ENCODE measurements at regions not wholly inside any gene's neighbourhood (a gene's known extent, or its start where the extent isn't known, plus 50 kb on each side); places are given as distances from the start of the nearest gene placed in this dataset.
"Not testable (repeated sequence)": the region's sequence is repeated elsewhere in the genome, so short reads cannot be mapped to it uniquely, and the experiment has no call there.

DNA sequence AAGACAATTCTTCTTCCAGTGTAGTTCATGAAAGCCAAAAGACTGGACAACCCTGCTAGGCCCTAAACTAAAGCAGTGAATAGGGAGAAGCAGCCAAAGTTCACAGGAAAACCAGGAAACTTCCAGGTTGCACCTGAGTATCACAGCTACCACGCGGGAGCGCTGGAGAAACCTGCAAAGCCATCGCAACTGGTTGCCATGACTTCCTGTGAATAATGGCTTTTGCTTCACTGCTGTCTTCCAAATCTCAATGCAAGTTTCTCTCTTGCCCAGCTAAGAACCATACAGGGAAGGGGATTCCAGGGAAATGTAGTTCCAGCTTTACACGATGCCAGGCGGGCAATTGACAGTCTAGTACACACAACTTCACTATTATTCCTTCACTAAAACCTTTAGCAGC lies 114.1 kb downstream of the GXYLT1 start:
- Histone ChIP-seq H3K27ac (ENCODE audit: low read depth in 2 of 2, low read length in 1 of 2) (no peak overlapping the region), H3K4me1 (ENCODE audit: control insufficient read depth in 2 of 2, insufficient read depth in 2 of 2, low read length in 1 of 2) (no peaks in the 10 kb centered on the region), H3K36me3 (ENCODE audit: control insufficient read depth in 2 of 2, insufficient read depth in 2 of 2, low read length in 1 of 2) (no peaks in the 10 kb centered on the region), H3K4me3 (ENCODE audit: low read depth in 1 of 2, low read length in 2 of 2) (no peak overlapping the region), H3K9me3 (ENCODE audit: control insufficient read depth in 2 of 2, insufficient read depth in 1 of 2, low read depth in 1 of 2, low read length in 1 of 2) (no peaks in the 10 kb centered on the region), H3K27me3 (ENCODE audit: control insufficient read depth in 1 of 2, insufficient read depth in 2 of 2, low read length in 2 of 2) (no peaks in the 10 kb centered on the region)
- WGBS, 2 donors, result 95 to 96% methylated on average over 6 of the region's 6 CpGs

DNA sequence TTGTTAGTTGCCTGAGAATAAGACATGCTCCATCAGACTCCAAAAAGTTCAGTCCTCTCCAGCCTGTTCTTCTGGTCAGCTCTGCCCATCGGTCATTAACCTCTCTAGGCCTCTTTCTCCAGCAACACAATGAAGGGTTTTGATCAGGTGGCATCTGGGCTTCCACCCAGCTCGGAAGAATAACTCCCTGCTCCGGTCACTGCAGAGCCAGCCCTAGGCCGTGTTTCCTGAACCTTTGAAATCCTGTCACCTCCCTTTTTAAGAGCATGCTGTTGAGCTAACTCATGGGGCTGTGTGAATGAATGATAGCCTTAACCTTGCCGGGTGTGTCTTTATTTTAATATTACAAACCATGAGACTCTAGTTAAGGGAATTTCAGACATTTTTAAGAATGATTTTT lies 117.1 kb downstream of the GXYLT1 start:
- H3K4me3 ChIP-seq (ENCODE audit: low read depth in 1 of 2, low read length in 2 of 2), result no peak overlapping the region
- WGBS, 2 donors, result 75 to 80% methylated on average over 5 of the region's 5 CpGs
- no peaks in the 10 kb centered on the region for H3K9me3 ChIP-seq (ENCODE audit: control insufficient read depth in 2 of 2, insufficient read depth in 1 of 2, low read depth in 1 of 2, low read length in 1 of 2)
- H3K27ac ChIP-seq (ENCODE audit: low read depth in 2 of 2, low read length in 1 of 2), result no peak overlapping the region
- no peaks in the 10 kb centered on the region for H3K36me3 ChIP-seq (ENCODE audit: control insufficient read depth in 2 of 2, insufficient read depth in 2 of 2, low read length in 1 of 2)
- no peaks in the 10 kb centered on the region for H3K4me1 ChIP-seq (ENCODE audit: control insufficient read depth in 2 of 2, insufficient read depth in 2 of 2, low read length in 1 of 2)
- no peaks in the 10 kb centered on the region for H3K27me3 ChIP-seq (ENCODE audit: control insufficient read depth in 1 of 2, insufficient read depth in 2 of 2, low read length in 2 of 2)

GRCh38 chr12:42024495-42024830 lies 120.2 kb downstream of the GXYLT1 start:
- H3K27ac ChIP-seq (ENCODE audit: low read depth in 2 of 2, low read length in 1 of 2), result no peak overlapping the region
- no peaks in the 10 kb centered on the region for H3K4me1 ChIP-seq (ENCODE audit: control insufficient read depth in 2 of 2, insufficient read depth in 2 of 2, low read length in 1 of 2)
- WGBS, 2 donors, result 25% methylated on average over 3 of the region's 3 CpGs
- H3K27me3 ChIP-seq (ENCODE audit: control insufficient read depth in 1 of 2, insufficient read depth in 2 of 2, low read length in 2 of 2), result no peaks in the 10 kb centered on the region
- no peak overlapping the region for H3K4me3 ChIP-seq (ENCODE audit: low read depth in 1 of 2, low read length in 2 of 2)
- H3K9me3 ChIP-seq (ENCODE audit: control insufficient read depth in 2 of 2, insufficient read depth in 1 of 2, low read depth in 1 of 2, low read length in 1 of 2), result no peaks in the 10 kb centered on the region
- H3K36me3 ChIP-seq (ENCODE audit: control insufficient read depth in 2 of 2, insufficient read depth in 2 of 2, low read length in 1 of 2), result no peaks in the 10 kb centered on the region

GRCh38 chr12:42023733-42024494 lies 120.8 kb downstream of the GXYLT1 start:
- H3K4me3 ChIP-seq (ENCODE audit: low read depth in 1 of 2, low read length in 2 of 2), result peak overlapping the region in 1 of 2 donors; percentile 20
- no peak overlapping the region for H3K27ac ChIP-seq (ENCODE audit: low read depth in 2 of 2, low read length in 1 of 2)

DNA sequence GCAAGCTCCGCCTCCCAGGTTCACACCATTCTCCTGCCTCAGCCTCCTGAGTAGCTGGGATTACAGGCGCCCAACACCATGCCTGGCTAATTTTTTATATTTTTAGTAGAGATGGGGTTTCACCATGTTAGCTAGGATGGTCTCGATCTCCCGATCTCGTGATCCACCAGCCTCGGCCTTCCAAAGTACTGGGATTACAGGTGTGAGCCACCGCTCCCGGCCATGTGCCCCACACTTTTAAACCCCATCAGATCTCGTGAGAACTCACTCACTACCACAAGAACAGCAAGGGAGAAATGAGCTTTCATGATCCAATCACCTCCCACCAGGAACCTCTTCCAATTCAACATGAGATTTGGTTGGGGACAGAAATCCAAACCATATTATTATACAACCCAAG lies 122.7 kb downstream of the GXYLT1 start:
- H3K27ac ChIP-seq (ENCODE audit: low read depth in 2 of 2, low read length in 1 of 2); H3K36me3 ChIP-seq (ENCODE audit: control insufficient read depth in 2 of 2, insufficient read depth in 2 of 2, low read length in 1 of 2); H3K27me3 ChIP-seq (ENCODE audit: control insufficient read depth in 1 of 2, insufficient read depth in 2 of 2, low read length in 2 of 2); H3K4me3 ChIP-seq (ENCODE audit: low read depth in 1 of 2, low read length in 2 of 2); H3K9me3 ChIP-seq (ENCODE audit: control insufficient read depth in 2 of 2, insufficient read depth in 1 of 2, low read depth in 1 of 2, low read length in 1 of 2); H3K4me1 ChIP-seq (ENCODE audit: control insufficient read depth in 2 of 2, insufficient read depth in 2 of 2, low read length in 1 of 2): not testable (repeated sequence)
- 93 to 95% methylated on average over 9 of the region's 9 CpGs for WGBS, 2 donors

More at GRCh38 chr12:42023733-42024494, 120.8 kb downstream of the GXYLT1 start:
- no peaks in the 10 kb centered on the region for H3K9me3 ChIP-seq (ENCODE audit: control insufficient read depth in 2 of 2, insufficient read depth in 1 of 2, low read depth in 1 of 2, low read length in 1 of 2)
- H3K27me3 ChIP-seq (ENCODE audit: control insufficient read depth in 1 of 2, insufficient read depth in 2 of 2, low read length in 2 of 2), result no peaks in the 10 kb centered on the region
- 13 to 16% methylated on average over 25 of the region's 25 CpGs for WGBS, 2 donors
- no peaks in the 10 kb centered on the region for H3K36me3 ChIP-seq (ENCODE audit: control insufficient read depth in 2 of 2, insufficient read depth in 2 of 2, low read length in 1 of 2)
- H3K4me1 ChIP-seq (ENCODE audit: control insufficient read depth in 2 of 2, insufficient read depth in 2 of 2, low read length in 1 of 2), result no peaks in the 10 kb centered on the region

GRCh38 chr12:42021469-42021868 lies 123.2 kb downstream of the GXYLT1 start:
- Histone ChIP-seq H3K9me3 (ENCODE audit: control insufficient read depth in 2 of 2, insufficient read depth in 1 of 2, low read depth in 1 of 2, low read length in 1 of 2) (no peaks in the 10 kb centered on the region), H3K27me3 (ENCODE audit: control insufficient read depth in 1 of 2, insufficient read depth in 2 of 2, low read length in 2 of 2) (no peaks in the 10 kb centered on the region), H3K4me3 (ENCODE audit: low read depth in 1 of 2, low read length in 2 of 2) (no peak overlapping the region), H3K4me1 (ENCODE audit: control insufficient read depth in 2 of 2, insufficient read depth in 2 of 2, low read length in 1 of 2) (no peaks in the 10 kb centered on the region), H3K27ac (ENCODE audit: low read depth in 2 of 2, low read length in 1 of 2) (no peak overlapping the region), H3K36me3 (ENCODE audit: control insufficient read depth in 2 of 2, insufficient read depth in 2 of 2, low read length in 1 of 2) (no peaks in the 10 kb centered on the region)
- 69 to 77% methylated on average over 3 to 4 of the region's 4 CpGs for WGBS, 2 donors

DNA sequence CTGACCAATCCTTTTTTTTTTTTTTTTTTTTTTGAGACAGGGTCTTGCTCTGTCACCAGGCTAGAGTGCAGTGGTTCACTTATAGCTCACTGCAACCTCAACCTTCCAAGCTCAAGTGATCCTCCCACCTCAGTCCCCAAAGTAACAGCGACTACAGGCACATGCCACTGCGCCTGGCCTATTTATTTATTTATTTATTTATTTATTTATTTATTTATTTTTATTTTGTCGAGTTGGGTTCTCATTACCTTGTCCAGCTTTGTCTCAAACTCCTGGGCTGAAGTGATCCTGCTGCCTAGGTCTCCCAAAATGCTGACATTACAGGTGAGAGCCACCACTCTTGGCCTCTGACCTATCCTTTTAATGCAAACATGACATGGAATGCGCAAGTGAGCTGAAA lies 124.4 kb downstream of the GXYLT1 start:
- Histone ChIP-seq H3K4me1 (ENCODE audit: control insufficient read depth in 2 of 2, insufficient read depth in 2 of 2, low read length in 1 of 2) (no peaks in the 10 kb centered on the region), H3K27ac (ENCODE audit: low read depth in 2 of 2, low read length in 1 of 2) (no peak overlapping the region), H3K36me3 (ENCODE audit: control insufficient read depth in 2 of 2, insufficient read depth in 2 of 2, low read length in 1 of 2) (no peaks in the 10 kb centered on the region), H3K4me3 (ENCODE audit: low read depth in 1 of 2, low read length in 2 of 2) (no peak overlapping the region), H3K9me3 (ENCODE audit: control insufficient read depth in 2 of 2, insufficient read depth in 1 of 2, low read depth in 1 of 2, low read length in 1 of 2) (no peaks in the 10 kb centered on the region), H3K27me3 (ENCODE audit: control insufficient read depth in 1 of 2, insufficient read depth in 2 of 2, low read length in 2 of 2) (no peaks in the 10 kb centered on the region)
- WGBS, 2 donors, result 91 to 94% methylated on average over 4 of the region's 4 CpGs

GRCh38 chr12:42019746-42020145 lies 124.9 kb downstream of the GXYLT1 start:
- Histone ChIP-seq H3K27me3 (ENCODE audit: control insufficient read depth in 1 of 2, insufficient read depth in 2 of 2, low read length in 2 of 2) (no peaks in the 10 kb centered on the region), H3K9me3 (ENCODE audit: control insufficient read depth in 2 of 2, insufficient read depth in 1 of 2, low read depth in 1 of 2, low read length in 1 of 2) (no peaks in the 10 kb centered on the region), H3K36me3 (ENCODE audit: control insufficient read depth in 2 of 2, insufficient read depth in 2 of 2, low read length in 1 of 2) (no peaks in the 10 kb centered on the region), H3K4me1 (ENCODE audit: control insufficient read depth in 2 of 2, insufficient read depth in 2 of 2, low read length in 1 of 2) (no peaks in the 10 kb centered on the region), H3K27ac (ENCODE audit: low read depth in 2 of 2, low read length in 1 of 2) (no peak overlapping the region), H3K4me3 (ENCODE audit: low read depth in 1 of 2, low read length in 2 of 2) (no peak overlapping the region)
- 66 to 81% methylated on average over 3 of the region's 3 CpGs for whole genome bisulfite sequencing, 2 donors

GRCh38 chr12:42017051-42017450 lies 127.6 kb downstream of the GXYLT1 start:
- no peak overlapping the region for H3K27ac ChIP-seq (ENCODE audit: low read depth in 2 of 2, low read length in 1 of 2)
- WGBS, 2 donors, result 69 to 76% methylated on average over 6 of the region's 6 CpGs
- H3K36me3 ChIP-seq (ENCODE audit: control insufficient read depth in 2 of 2, insufficient read depth in 2 of 2, low read length in 1 of 2), result no peaks in the 10 kb centered on the region
- no peaks in the 10 kb centered on the region for H3K27me3 ChIP-seq (ENCODE audit: control insufficient read depth in 1 of 2, insufficient read depth in 2 of 2, low read length in 2 of 2)
- H3K4me3 ChIP-seq (ENCODE audit: low read depth in 1 of 2, low read length in 2 of 2), result no peak overlapping the region
- no peaks in the 10 kb centered on the region for H3K4me1 ChIP-seq (ENCODE audit: control insufficient read depth in 2 of 2, insufficient read depth in 2 of 2, low read length in 1 of 2)
- H3K9me3 ChIP-seq (ENCODE audit: control insufficient read depth in 2 of 2, insufficient read depth in 1 of 2, low read depth in 1 of 2, low read length in 1 of 2), result no peaks in the 10 kb centered on the region

DNA sequence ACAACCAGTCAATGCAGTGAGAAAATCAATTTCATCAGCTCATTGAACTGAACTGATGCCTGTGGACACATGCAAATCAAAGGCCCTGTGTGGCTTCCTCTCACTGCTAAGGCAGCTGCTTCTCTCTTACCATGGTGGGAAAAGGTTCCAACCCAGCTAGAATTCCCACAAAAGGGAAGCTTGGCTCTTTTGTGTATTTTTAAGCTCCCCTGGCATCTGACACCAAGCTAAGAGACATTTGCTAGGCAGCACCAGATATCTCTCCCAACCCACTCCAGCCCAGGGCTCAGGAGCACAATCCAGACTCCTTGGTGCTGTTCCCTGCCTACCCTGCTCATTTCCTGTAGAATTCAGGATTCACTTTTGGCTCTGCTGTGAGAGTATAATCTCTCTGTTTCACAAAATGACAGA lies 129.6 kb downstream of the GXYLT1 start:
- H3K4me3 ChIP-seq (ENCODE audit: low read depth in 1 of 2, low read length in 2 of 2), result no peak overlapping the region
- no peak overlapping the region for H3K27ac ChIP-seq (ENCODE audit: low read depth in 2 of 2, low read length in 1 of 2)
- no peaks in the 10 kb centered on the region for H3K4me1 ChIP-seq (ENCODE audit: control insufficient read depth in 2 of 2, insufficient read depth in 2 of 2, low read length in 1 of 2)
- H3K27me3 ChIP-seq (ENCODE audit: control insufficient read depth in 1 of 2, insufficient read depth in 2 of 2, low read length in 2 of 2), result no peaks in the 10 kb centered on the region
- H3K9me3 ChIP-seq (ENCODE audit: control insufficient read depth in 2 of 2, insufficient read depth in 1 of 2, low read depth in 1 of 2, low read length in 1 of 2), result no peaks in the 10 kb centered on the region
- H3K36me3 ChIP-seq (ENCODE audit: control insufficient read depth in 2 of 2, insufficient read depth in 2 of 2, low read length in 1 of 2), result no peaks in the 10 kb centered on the region

All from esophagus (tissue), 2 donors.